ENCODE measurements at regions not wholly inside any gene's neighbourhood (a gene's known extent, or its start where the extent isn't known, plus 50 kb on each side); places are given as distances from the start of the nearest gene placed in this dataset.

- Mint-ChIP-seq H3K4me1 (ENCODE audit: low read depth) (no peaks in the 10 kb centered on the region), H3K36me3 (ENCODE audit: insufficient read depth) (no peaks in the 10 kb centered on the region), H3K27me3 (peaks cover 38% of the 10 kb centered on the region), H3K27ac (no peak overlapping the region), H3K9me3 (ENCODE audit: low read depth) (no peaks in the 10 kb centered on the region), H3K4me3 (ENCODE audit: low read depth) (no peak overlapping the region)
- TF ChIP-seq CTCF (IDR thresholded peaks at IDR 0.05; ENCODE audit: unreplicated experiment), result no peak
- no peak for DNase-seq (ENCODE audit: low spot score, unreplicated experiment)
Observed at GRCh38 chr20:40512994-40513393, 176.0 kb downstream of the MAFB start.

- Mint-ChIP-seq H3K36me3 (ENCODE audit: insufficient read depth) (no peaks in the 10 kb centered on the region), H3K4me3 (ENCODE audit: low read depth) (no peak overlapping the region), H3K4me1 (ENCODE audit: low read depth) (no peaks in the 10 kb centered on the region), H3K27ac (no peak overlapping the region), H3K9me3 (ENCODE audit: low read depth) (no peaks in the 10 kb centered on the region), H3K27me3 (peaks cover 38% of the 10 kb centered on the region)
- no peak for DNase-seq (ENCODE audit: low spot score, unreplicated experiment)
- no peak for TF ChIP-seq CTCF (IDR thresholded peaks at IDR 0.05; ENCODE audit: unreplicated experiment)
Observed at GRCh38 chr20:40512591-40512990, 176.4 kb downstream of the MAFB start.

GRCh38 chr20:40511478-40511877 lies 177.6 kb downstream of the MAFB start:
- no peak for TF ChIP-seq CTCF (IDR thresholded peaks at IDR 0.05; ENCODE audit: unreplicated experiment)
- no peaks in the 10 kb centered on the region for H3K9me3 Mint-ChIP-seq (ENCODE audit: low read depth)
- no peaks in the 10 kb centered on the region for H3K36me3 Mint-ChIP-seq (ENCODE audit: insufficient read depth)
- H3K27me3 Mint-ChIP-seq, result peaks cover 37% of the 10 kb centered on the region
- H3K4me3 Mint-ChIP-seq (ENCODE audit: low read depth), result no peak overlapping the region
- H3K4me1 Mint-ChIP-seq (ENCODE audit: low read depth), result no peaks in the 10 kb centered on the region
- no peak for DNase-seq (ENCODE audit: low spot score, unreplicated experiment)
- no peak overlapping the region for H3K27ac Mint-ChIP-seq

GRCh38 chr20:40510622-40511021 lies 178.4 kb downstream of the MAFB start:
- Mint-ChIP-seq H3K27me3 (peaks cover 37% of the 10 kb centered on the region), H3K4me3 (ENCODE audit: low read depth) (no peak overlapping the region), H3K36me3 (ENCODE audit: insufficient read depth) (no peaks in the 10 kb centered on the region), H3K4me1 (ENCODE audit: low read depth) (no peaks in the 10 kb centered on the region), H3K27ac (no peak overlapping the region), H3K9me3 (ENCODE audit: low read depth) (no peaks in the 10 kb centered on the region)
- no peak for TF ChIP-seq CTCF (IDR thresholded peaks at IDR 0.05; ENCODE audit: unreplicated experiment)
- no peak for DNase-seq (ENCODE audit: low spot score, unreplicated experiment)

- Mint-ChIP-seq H3K36me3 (ENCODE audit: insufficient read depth) (no peaks in the 10 kb centered on the region), H3K4me1 (ENCODE audit: low read depth) (no peaks in the 10 kb centered on the region), H3K9me3 (ENCODE audit: low read depth) (no peaks in the 10 kb centered on the region), H3K27ac (no peak overlapping the region), H3K27me3 (peaks cover 27% of the 10 kb centered on the region), H3K4me3 (ENCODE audit: low read depth) (no peak overlapping the region)
- no peak for TF ChIP-seq CTCF (IDR thresholded peaks at IDR 0.05; ENCODE audit: unreplicated experiment)
- no peak for DNase-seq (ENCODE audit: low spot score, unreplicated experiment)
Observed at GRCh38 chr20:40508821-40509220, 180.2 kb downstream of the MAFB start.

Measured in progenitor cell of endocrine pancreas (in vitro differentiated cells).